ENCODE measurements at regions not wholly inside any gene's neighbourhood (a gene's known extent, or its start where the extent isn't known, plus 50 kb on each side); places are given as distances from the start of the nearest gene placed in this dataset.

DNA sequence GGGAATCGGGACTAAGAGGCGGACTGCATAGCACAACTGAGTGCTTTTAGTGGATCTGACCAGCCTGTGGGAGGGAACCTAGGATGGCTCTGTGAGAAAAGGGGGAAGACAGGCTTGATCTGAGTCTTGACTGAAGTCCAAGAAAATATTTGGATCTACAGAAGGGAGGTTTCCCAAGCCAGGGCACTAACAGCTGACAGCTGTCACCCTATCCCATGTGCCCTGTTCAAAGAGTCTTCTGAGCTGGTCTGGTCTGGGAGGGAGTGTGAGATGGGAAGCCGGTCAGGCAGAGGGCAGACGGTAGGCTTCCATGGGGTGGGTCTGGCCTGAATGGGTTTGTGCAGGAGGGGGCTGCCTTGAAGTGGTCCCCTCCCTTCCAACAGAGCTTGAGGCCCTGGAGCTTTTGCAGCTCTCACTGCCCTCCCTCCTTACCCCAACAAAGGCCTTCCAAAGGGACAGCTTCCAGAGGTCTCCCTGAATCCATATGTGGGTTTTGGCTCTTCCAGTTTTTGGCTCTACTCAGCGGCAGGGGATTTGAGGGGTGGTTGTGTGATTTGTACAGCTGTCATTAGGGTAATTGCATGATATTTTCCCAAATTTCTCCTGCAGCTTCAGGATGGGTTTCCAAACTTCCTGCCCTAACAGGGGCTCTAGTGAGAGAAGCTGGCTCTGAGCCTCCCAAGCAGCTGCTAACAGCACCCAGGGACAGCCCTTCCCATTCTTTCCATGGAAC, 643.7 kb downstream of the BCOR start:
- in situ Hi-C loops (cut with MboI; ENCODE audit: low sequenced_read_pairs) = no loop called here

DNA sequence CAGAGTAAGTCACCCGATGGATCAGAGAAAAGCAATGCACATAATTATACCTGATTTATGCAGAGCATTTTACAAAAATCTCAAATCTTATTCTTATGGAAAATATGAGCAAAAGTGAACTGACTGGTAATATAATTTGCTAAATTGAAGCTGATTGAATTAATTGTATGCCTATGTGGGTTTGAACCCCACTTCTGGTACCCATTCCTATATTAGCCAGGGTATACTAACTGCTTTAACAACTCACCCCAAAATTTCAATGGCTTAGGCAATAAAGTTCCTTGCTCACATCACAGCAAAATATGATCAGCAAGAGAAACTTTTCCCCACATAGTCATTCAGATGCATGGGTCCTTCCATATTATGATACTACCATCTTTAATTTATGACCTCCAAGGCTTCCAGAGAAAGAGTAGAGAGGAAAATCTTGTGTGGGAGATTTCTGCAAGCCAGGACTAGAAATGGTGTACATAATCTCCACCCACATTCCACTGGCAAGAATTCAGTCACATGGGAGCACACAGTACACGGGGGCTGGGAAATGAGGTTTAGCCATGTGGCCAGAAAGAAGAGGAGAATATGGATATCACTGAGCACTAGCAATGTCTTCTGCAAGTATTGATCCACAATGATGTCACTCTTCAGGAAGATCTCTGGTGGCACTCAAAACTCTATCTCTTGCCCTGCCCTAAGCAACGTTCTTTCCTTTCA, 640.7 kb downstream of the BCOR start:
- in situ Hi-C loops (cut with MboI; ENCODE audit: low sequenced_read_pairs) = no loop called here

DNA sequence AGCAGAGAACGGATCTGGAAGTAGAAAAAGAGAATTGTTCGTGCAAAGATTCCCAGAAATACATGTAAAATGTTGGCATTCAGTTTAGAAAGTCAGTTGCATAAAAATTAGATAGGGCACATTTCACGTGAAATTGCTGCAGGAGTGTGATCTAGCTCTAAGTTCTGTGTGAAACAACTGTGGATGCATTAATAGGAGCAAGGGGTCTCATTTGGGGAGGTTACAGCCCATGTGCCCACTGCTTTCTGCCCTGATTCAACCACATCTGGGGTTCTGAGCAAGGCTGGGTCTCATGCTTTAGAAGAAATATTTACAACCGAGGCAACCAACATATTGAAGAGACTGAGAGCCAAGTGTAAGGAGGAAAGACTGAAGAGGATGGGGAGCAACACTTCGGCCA, 639.0 kb downstream of the BCOR start:
- in situ Hi-C loops (cut with MboI; ENCODE audit: low sequenced_read_pairs) = no loop called here

DNA sequence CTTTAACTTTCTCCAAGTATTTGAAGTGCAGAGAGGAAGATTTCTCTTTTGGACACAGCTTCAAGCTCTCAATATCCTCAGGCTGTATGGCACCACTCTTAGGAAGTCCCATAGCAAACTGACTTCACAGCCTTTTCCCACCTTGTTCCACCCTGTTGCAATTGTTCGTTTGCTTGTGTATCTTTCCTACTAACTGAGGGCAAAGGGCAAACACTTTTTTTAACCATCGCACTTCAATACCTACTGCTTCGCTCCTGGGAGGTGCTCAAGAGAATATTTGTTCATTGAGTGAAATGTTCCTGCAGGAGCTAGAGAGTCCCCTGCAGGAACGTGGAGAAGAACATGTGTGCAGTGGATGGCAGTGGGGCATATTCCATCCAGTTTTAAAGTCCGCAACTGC, 638.6 kb downstream of the BCOR start:
- in situ Hi-C loops (cut with MboI; ENCODE audit: low sequenced_read_pairs) = no loop called here

DNA sequence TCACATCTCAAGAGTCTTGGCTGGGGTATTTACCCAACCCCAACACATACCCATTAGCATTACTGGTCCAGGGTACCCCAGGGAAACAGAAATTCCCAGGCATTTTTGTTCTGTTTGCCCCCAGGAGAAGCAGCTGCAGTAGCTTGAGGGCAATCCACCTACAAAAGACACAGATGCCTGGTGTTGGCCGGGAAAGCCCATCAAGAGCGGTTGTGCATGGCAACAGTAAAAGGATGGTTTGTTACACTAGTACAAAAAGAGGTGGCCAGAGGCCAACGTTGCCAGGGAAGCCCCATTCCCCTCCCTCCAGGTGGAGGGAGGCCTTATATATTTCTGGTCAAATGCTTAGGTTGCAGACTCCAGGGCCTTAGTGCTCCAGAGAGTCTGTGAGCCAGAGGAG, 637.8 kb downstream of the BCOR start:
- in situ Hi-C loops (cut with MboI; ENCODE audit: low sequenced_read_pairs) = no loop called here

DNA sequence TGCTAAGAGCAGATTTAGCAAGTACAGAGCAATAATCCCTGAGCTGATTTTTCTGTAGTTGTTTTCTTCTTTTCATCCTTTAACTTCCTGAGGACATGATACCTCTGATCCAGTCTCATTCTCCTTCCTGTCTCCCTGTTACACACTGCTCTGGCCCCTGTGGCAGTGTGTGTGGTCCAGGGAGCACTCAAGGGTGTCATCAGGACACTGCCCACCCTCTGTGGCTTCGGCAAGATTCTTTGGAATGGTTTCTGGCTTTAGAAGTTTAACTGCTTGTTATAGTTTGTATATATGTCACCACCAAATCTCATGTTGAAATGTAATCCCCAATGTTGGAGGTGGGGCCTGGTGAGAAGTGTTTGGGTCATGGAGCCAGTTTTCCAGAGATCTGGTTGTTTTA, 637.3 kb downstream of the BCOR start:
- in situ Hi-C loops (cut with MboI; ENCODE audit: low sequenced_read_pairs) = no loop called here

DNA sequence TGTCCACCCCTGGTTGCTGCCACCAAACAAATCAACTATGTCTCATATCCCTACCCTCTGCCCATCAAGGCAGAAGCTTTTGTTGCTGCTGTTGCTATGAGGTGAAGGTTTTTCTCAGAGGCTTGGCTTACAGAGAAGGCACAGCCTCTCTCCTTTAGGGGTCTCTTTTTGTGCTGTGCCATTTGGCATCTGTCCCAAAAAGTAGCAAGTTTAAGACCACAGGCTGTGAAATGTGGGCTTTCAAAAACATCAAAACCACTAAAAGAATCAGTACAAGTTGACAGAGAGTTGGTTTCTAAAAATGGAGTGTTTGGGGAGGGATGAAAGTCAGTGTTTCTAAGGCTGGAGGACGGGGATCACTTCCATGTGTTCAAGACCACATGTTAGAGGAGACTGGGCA, 634.9 kb downstream of the BCOR start:
- in situ Hi-C loops (cut with MboI; ENCODE audit: low sequenced_read_pairs) = no loop called here

DNA sequence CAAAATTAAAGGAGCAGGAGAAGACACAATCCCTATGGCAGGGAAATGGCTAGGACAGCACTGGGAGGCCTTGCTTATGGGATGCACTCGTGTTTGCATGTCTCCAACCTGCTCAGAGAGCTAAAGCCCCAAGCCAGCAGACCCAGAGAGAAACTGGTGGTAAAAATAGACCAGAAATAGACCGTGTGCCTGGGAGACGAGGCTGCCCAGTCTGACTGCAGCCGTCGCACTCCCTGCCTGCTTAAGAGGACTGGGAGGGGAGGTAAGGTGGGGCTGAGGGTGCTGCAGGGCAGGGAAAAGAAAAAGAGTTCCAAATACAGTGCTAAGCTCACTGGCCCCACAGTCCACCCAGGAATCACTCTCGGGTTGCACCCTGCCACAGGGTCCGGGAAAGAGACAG, 633.5 kb downstream of the BCOR start:
- in situ Hi-C loops (cut with MboI; ENCODE audit: low sequenced_read_pairs) = no loop called here

DNA sequence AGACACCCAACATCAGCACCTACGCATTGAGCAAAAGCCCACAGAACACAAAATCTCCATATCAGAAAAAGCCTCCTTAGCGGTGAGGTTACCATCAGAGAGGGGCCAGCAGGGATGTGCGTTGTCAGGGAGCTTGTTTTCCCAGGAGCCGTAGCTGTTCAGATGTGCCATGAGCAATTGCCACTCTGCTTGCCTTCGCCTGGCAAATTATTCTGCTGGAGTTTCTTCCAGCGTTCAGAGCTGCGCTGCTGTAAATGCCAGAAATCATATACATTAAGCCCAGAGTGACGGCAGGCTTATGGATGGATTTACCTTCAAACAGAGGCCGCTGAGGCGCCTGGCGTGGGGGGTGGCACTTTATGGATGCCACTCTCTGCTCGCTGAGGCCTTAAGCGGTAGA, 632.3 kb downstream of the BCOR start:
- in situ Hi-C loops (cut with MboI; ENCODE audit: low sequenced_read_pairs) = no loop called here

DNA sequence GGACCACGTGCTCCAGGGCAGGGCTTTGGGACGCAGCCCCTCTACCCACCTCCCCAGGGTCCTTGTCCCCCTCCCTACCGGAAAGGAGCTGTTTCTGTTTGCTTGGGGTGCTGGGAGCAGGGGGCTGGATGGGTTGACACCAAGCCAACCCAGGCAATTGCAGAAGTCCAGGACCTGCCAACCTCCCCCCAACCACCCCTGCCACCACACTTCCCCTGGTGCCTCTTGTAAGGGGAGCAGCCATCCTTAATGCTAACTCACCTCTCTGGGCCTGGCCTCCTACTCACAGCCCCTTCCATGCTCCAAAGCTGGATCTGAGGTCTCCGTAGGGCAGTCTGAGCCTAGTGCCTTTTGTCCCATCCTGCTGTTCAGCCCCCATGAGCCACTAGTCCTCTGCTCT, 631.9 kb downstream of the BCOR start:
- in situ Hi-C loops (cut with MboI; ENCODE audit: low sequenced_read_pairs) = no loop called here

DNA sequence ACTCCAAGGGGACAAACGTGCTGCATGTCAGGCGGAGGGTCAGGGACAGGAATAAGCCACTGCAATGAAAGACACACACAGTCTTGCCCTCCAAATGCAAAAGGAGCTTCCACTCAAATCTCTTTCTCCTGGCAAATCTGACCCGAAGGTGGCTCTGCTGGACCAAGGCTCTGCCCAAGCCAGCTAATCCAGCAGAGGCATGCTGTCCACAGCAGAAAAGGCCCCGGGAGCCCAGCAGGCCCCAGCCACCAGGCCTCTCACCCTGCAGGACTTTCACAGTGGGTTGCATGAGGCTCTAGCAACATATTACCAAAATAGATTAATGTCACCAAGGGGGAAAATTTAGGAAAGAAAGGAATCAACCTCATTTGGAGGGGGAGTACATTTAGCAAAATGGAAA, 628.6 kb downstream of the BCOR start:
- in situ Hi-C loops (cut with MboI; ENCODE audit: low sequenced_read_pairs) = no loop called here

DNA sequence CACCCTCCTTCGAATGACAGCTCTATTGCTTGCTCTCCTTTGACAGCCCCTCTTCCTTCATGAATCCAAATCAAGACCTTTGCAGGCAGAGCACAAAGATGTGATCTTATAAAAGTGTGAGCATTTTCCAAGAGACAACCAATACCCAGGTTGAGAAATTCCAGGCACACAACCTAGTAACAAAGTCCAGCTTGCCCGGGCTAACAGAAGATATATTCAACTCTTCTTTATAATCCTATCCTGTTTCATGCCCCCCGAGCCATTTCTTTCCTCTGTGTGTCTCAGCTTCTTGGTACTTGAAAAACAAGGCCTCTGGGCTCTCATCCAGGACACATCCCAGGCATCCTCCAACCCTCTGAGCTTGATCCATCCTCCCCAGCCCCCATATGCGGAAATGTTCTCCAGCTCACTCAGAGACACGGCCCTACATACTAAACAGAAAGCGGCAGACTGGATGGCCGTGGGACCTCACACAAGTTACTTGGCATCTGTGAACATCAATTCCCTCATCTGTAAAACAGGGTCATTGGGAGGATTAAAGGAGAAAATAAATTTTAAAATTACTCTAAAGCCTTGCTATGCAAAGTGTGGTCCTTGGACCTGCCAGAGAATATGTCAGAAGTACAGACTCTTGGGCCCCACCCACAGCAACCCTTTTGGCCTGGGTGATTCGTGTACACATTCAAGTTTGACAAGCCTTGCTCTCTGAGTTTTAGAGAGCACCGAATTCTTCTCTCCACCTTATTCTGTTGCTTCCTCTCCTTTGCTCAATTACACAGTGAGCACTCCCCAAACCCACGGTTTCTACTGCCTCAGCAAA, 627.0 kb downstream of the BCOR start:
- in situ Hi-C loops (cut with MboI; ENCODE audit: low sequenced_read_pairs) = no loop called here

DNA sequence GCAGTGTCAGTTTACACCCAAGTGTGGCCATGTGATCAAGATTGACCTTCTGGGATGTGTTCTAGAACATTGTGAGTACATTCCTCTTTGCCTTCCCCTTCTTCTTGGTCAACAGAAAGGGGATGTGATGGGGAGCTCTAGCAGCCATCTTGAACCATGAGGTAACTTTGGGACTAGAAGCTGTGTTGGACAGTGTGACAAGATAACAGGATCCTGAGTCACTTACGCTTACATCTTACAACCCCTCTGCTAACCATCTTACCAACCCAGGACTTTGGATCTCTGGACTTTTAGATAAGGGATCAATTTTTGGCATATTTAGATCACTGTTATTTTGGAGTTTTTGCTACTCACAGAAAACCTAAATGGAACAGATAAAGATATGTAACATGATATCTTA, 625.6 kb downstream of the BCOR start:
- in situ Hi-C loops (cut with MboI; ENCODE audit: low sequenced_read_pairs) = no loop called here

DNA sequence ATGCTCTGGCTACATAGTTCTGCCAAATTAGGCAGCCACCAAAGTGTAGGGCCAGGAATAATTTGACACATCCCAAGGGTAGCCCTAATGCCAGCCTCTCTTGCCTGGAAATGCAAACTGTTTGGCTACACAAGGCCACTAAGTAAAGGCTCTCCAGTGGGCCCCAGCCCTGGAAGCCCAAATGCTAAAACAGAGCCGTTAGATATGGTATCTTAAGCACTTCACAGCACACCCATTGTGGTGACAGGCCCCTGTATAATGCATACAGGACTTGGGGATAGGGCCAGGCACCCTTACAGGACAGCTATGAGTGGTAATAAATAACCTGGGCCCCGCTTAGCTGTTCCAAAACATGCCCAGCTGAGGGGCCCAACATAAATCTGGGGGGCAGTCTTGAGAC, 623.9 kb downstream of the BCOR start:
- in situ Hi-C loops (cut with MboI; ENCODE audit: low sequenced_read_pairs) = no loop called here

DNA sequence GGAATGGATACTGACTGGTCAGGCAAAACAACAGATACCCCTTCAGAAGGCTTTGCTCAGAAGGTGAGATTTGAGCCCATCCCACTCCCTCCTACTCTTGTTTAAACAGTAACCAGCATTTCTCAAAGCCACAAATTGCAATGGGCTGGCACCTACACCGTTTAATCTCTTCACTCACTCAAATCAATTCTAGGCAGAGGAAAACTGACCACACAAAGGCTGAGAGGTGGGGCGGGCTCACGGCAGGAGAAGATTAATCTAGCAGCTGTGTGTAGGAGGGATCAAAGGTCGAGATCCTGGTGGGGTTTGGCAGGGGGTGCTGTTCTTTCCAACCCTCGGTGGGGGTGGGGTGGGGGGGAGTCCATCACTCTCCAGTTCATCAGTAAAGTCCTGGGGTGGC, 622.4 kb downstream of the BCOR start:
- in situ Hi-C loops (cut with MboI; ENCODE audit: low sequenced_read_pairs) = no loop called here

DNA sequence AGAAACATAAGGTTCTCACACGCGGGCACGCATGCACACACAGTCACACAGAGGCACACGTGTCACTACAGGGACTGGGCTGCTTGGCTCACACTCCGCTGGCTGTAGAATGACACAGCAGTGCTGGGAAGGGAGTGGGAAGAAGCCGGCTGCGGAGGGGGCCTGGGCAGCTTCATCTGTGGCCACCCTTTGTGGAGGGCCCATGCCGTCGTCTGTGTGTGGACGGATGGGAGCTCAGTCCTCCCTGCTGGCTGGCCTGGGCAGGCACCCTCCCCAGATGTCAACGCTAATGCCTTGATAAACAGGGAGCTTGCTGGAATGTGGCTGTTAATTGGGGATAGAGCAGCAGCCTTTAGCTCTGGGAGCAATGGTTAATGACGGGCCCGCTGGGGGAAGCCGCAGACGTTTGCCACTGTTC, 621.1 kb downstream of the BCOR start:
- in situ Hi-C loops (cut with MboI; ENCODE audit: low sequenced_read_pairs) = no loop called here

DNA sequence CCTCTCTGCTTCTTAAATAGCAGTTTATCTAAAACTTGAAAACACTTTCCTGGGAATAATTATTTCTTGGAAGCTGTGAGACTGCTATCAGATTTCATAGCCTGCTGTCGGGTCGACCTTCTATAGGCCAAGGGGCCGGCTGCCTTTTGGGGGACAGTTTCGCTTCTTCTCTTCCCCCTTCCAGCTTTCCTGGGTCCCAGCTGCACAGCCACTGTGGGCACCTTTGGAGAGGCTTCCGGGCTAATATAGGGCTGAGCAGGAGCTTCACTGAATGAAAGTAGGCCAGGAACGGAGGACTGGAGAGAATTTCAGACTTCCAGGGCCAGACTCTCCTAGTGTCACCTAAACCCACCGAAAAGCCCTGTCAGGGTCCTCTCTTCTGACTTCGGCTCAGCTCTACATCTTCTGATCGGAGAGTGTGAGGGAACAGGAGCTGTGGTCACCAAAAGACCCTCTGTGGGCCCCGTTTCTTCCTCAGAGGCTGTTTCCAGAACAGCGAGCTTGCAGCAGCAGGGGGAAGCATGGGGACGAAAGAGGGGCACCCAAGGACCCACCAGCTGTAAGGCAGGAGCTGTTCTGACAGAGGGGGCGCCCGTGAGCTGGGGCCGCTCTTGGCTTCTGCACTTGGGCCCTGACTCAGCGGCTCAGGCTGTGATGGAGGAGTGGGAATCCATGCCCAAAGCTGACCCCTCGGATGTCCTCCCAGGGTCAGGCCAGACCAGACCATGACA, 620.6 kb downstream of the BCOR start:
- in situ Hi-C loops (cut with MboI; ENCODE audit: low sequenced_read_pairs) = no loop called here

DNA sequence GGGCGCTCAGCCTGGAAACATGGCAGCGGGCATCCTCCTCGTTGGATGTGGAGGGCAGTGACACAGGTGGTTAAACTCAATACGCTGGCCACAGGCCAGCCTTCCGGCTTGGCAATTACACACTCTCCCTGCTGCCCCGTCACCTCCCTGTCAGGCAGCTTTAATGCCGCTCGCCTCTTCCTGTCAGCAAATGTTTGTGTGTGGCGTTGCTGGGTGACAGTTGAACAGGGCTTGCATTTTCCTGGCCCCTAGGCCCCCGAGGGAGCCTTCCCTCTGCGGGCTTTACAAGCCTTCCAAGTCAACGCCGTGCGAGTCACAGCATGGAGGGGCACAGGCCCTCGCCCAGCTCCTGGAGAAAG, 620.0 kb downstream of the BCOR start:
- in situ Hi-C loops (cut with MboI; ENCODE audit: low sequenced_read_pairs) = no loop called here

DNA sequence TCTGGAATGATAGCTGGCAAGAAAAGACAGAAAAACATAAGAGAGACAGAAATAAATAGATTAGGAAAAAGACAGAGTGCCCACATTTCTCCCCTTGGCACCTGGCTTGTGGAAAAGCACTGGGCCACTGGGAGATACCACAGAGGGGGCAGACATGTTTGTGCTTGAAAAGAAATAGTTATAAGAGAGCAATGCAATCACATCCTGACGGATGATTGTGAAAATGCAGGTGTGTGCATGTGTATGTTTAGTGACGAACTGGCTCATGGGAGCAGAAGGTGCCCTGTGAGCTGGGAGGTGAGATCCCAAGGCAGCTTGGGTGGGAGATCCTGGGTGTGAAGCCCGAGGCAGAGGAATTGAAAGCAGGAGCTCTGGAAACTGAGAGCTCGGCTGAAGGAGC, 617.9 kb downstream of the BCOR start:
- in situ Hi-C loops (cut with MboI; ENCODE audit: low sequenced_read_pairs) = no loop called here

DNA sequence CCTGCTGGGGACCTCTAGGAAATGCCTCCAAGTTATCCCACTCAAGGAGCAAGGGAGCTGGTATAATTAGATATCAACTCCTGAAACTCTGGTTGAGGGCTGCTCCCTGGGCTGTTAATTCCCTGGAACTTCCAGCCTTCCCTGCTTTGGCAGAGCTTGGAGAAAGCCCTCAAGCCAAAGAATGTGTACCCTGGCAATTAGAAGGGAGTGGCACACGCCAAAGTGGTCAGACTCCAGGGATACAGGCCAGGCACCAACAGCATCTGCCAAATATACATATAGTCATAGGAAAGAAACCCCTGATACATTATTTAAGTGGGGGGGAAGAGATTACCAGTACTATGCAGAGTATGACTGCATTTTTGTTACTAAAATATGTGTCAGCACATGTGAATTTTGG, 616.8 kb downstream of the BCOR start:
- in situ Hi-C loops (cut with MboI; ENCODE audit: low sequenced_read_pairs) = no loop called here

DNA sequence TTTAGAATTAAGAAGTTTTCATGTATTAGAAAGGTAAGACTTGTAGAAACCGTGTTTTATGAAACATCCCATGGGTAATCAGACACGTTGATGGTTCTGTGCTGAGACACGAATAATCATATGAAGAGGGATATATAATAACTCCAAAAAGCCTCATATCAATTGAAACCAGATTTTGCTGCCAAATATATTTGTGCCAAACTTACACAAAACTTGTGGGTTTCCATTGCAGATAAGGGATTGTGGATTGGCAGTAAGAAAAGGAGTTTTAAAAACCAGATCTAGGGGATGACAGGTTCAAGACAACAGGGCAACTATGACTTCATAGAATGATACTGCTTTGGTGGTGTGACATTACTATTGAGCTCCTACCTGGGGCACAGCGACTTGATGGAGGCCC, 616.1 kb downstream of the BCOR start:
- in situ Hi-C loops (cut with MboI; ENCODE audit: low sequenced_read_pairs) = no loop called here

Data from HL-60/S4 treated with retinoic acid at 250 ng/mL for 4 days and 3 days (cell line).